ENCODE measurements at regions not wholly inside any gene's neighbourhood (a gene's known extent, or its start where the extent isn't known, plus 50 kb on each side); places are given as distances from the start of the nearest gene placed in this dataset.

DNA sequence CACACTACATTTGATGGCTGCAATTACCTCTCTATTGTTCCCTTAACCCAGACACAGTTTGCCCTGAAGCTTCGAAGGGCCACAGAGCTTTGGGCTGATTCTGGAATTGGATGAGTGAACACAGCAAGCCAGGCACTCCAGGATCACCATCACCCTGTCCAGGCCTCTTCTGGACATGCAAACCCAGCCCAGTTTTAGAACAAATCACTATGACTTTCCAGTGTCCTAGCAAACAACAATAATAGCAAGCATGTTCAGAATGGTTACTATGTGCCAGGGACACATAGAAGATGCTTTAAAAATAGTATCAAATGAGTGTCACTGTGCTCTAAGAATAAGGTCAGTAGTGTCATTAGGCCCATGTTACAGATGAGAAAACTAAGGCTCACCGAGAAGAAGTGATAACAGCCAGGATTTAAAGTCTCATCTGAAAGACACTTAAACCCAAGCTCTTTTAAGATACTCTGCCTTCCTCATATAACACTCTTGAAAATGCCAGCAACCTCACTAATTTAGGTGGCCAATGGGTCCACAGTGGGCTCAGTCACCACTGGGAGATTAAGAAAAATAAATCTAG lies 191.7 kb upstream of the STK17B start:
- DNase-seq: no peak

DNA sequence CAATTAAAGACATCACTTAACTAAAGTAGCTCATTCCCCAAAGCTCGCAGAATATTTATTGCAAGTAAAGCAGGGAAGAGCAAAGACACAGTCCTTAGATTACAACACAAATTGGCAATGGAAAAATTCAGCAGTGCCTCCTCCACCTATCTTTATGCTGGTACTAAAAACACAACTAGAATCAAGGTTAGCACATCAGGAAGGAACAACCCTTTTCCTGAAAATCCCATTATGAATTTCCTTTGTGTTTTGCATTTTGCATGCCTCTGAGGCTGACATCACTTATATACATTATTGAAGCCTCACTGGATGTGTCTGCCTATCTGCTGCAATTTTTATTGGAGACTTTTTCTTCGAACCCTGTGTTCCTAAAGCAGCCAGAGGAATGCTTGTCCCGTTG lies 193.8 kb upstream of the STK17B start:
- no peak for DNase-seq

DNA sequence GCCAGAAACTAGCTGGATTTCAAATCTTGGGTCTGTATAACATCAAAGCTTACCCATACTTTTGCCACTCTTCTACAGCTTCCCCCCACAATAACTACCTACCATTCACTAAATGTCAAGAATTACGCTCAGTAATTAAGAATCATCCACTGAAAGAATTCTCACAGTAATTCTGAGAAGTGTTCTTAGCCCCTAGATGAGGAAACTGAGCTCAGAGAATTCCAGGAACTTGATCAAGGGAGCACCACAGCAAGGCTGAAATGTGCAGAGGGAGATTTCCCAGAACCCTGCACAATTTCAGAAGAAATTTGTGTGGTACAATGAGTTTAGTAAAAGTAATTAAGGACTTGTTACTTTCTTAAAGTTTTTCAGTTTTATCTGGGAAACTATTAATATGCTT lies 194.5 kb upstream of the STK17B start:
- no peak for DNase-seq

DNA sequence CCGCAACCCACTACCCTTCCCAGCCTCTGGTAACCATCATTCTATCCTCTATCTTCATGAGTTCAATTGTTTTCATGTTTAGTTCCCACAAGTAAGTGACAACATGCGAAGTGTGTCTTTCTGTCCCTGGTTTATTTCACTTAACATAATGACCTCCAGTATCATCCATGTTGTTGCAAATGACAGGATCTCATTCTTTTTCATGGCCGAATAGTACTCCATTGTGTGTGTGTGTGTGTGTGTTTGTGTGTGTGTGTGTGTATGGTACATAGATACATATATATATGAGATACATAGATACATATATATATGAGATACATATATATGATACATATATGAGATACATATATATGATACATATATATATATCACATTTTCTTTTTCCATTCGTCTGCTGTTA lies 196.3 kb upstream of the STK17B start:
- no peak for DNase-seq

DNA sequence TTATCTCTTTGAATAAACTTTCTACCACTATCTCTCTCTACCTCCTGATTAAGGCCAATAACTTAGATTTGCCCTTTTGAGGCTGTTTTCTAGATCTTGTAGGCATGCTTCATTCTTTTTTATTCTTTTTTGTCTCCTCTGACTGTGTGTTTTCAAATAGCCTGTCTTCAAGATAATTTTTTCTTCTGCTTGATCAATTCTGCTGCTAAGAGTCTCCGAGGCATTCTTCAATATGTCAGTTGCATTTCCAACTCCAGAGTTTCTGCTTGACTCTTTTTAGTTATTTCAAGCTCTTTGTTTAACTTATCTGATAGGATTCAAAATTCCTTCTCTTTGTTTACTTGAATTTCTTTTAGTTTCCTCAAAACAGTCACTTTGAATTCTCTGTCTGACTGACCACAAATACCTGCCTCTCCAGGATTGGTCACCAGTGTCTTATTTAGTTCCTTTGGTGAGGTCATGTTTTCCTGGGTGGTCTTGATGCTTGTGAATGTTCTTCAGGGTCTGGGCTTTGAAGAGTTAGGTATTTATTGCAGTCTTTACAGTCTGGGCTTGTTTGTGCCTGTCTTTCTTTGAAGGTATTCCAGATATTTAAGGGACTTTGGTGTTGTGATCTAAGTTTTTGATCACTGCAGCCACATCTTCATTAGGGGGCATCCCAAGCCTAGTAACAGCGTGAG lies 197.3 kb upstream of the STK17B start:
- no peak for DNase-seq

DNA sequence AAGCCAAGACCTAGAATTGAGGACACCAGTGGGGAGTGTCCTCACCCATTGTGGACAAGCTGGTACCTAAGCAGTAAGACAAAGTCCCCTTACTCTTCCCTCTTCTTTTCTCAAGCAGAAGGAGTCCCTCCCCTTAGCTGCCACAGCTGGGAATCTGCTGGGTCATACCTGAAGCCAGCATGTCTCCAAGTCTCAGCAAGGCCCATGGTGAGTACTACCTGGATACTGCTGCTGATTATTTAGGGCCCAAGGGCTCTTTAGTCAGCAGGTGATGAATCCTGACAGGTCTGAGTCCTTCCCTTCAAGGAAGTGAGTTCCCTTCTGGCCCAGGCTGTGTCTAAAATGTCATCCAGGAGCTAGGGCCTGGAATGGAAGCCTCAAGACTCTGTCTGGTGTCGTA lies 198.6 kb upstream of the STK17B start:
- no peak for DNase-seq

DNA sequence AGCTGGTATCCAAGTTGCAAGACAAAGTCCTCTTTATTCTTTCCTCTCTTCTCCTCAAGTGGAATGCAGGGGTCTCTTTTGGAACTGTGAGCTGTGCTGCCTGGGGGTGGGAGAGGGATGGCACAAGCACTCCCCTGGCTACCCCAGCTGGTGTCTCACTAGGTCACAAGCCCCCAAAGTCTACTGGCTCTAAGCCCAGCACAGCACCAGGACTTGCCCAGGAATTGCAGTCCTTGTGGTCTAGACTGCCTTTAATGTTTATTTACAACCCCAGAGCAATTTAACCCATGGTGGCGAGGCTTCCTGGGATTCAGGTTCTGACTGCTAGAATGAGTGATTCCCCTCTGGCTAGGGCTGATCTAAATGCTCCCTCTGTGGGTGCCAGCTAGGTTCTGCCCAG lies 199.0 kb upstream of the STK17B start:
- DNase-seq: no peak

DNA sequence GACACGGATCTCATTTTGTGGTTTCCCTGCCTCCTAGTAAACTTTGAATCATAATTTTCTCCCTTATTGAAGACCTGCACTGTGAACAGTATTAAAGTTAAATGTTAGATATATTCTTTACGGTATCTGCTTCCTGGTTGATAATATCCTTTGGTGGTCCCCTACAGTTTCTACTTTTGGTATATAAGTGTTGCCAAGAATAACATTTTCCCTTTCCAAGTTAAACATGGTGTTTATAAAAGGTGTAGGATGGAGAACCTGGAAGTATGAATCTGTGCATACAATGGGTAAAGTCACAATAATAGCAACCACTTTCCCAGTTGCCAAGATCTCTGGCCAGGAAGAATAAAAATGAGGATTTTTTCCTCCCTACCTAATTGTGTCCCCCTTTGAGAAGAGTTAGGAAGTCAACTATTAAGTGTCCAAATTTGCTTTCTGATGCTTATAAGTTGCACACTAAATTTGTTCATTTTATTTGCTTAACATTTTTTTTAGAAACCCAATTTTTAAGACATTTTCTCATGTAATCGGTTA lies 201.0 kb upstream of the STK17B start:
- DNase-seq: no peak

DNA sequence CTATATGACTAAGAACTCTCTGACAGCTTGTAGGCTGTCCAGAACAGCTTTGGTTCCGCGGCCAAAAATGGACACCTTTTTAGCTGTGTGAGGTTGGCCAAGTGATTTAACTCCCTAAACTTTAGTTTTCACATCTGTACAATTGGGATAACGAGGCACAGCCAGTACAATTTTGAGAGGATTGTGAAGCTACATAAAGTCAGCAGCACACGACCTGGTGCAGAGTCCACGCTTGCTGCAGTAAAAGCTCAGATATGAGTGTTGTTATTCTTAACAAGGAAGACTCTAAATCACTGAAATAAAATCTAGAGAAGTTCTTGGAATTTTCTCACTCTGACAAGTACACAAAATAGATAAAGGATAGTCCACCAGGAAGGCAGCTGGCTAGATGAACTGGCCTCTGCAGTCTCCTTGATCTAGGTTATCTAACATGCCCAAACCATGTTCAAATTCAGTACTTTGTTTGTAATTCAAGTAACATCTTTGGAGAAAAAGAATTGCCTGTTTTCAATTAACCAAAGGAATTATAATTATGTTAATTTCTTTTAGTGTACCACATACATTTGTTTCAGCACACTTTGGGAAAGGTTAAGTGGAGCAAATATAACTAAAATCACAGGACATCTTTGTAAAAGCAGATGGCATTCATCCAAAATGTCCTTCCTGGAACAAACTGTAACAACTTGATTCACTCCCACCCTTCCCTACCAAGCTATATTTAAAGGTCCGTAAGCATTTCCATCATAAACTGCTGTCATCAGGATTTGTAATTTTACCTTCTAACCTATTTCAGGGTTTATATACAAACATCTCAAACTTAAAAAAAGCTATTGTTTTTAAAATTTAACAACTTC lies 201.7 kb upstream of the STK17B start:
- DNase-seq: no peak

DNA sequence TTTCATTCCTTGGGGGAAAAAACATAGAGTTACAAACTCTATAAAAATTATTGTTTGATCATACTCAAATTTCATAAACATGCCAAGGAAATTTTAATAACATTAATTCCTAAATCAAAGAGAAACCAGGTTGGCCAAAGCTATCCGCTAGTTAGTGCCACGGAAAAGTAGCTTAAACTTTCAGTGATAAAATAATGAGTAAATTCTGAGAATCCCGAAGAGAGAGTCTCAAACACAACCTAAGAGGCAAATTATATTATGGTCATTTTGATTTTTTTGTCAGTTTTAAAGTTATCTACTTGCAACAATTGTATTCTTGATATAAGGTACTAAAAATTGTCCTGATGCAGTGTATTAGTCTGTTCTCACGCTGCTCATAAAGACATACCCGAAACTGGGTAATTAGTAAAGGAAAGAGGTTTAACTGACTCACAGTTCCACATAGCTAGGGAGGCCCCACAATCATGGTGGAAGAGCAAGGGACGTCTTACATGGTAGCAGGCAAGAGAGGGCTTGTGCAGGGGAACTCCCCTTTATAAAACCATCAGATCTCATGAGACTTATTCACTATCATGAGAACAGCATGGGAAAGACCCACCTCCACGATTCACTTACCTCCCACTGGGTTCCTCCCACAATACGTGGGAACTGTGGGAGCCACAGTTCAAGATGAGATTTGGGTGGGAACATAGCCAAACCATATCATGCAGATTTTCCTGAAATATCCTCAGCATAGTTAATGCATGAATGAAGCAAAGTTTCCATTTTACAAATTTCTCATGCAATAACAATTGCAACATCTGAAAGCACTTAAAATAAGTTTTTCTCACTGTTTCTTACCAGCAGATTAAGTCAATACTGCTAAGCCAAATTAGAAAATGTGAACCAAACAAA lies 205.9 kb upstream of the STK17B start:
- DNase-seq: no peak

DNA sequence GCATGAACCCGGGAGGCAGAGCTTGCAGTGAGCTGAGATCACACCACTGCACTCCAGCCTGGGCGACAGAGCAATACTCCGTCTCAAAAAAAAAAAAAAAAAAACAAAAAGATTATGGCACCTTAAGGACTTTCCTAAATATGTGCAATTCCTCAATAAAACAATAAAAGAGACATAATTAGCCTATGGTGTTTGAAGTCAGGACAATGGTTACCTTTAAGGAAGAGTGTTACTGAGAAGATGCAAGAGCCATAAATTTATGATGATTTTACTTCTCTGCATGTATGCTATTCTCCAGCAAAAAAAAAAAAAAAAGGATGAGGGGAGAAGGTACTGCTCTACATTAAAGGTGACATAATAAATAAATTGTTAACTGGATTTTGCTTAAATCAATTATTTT lies 208.2 kb upstream of the STK17B start:
- DNase-seq: no peak

DNA sequence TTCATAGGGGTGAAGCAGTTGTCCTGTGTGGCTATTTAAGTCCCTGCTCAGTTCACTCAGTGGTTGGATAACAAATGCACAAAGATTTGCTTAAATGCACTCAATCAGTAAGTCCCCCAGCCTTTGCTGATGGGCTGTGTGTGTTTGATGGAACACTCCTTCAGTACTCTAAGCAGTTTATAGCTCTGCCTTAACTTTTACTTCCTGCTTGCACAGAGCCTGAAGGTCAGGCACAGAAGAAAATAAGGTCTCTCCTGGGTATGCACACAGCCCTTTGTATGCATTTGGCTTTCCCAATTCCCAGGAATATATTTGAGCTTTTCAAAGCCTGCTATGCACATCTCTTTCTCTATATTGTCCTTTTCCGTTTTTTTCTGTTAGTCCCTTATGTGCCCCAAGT lies 208.7 kb upstream of the STK17B start:
- DNase-seq: no peak

DNA sequence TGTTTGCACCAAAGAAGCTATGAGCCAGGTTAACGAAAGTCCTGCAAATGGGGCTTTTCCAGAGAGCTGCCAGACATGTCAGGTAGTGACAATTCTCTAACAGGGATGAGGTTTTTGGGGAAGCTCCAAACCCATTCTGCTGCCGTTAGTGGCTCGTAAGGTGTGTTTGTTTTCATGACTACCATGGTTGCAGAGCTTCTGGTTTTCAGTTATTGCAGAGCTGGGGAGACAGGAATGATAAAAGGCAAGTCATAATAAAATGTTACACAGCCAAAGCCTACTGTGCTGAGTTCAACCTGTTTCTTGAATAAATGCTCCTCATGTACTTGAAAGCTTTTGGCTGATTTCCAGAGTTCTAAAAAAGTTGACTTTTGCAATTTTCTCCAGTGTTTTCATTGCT lies 209.2 kb upstream of the STK17B start:
- no peak for DNase-seq

DNA sequence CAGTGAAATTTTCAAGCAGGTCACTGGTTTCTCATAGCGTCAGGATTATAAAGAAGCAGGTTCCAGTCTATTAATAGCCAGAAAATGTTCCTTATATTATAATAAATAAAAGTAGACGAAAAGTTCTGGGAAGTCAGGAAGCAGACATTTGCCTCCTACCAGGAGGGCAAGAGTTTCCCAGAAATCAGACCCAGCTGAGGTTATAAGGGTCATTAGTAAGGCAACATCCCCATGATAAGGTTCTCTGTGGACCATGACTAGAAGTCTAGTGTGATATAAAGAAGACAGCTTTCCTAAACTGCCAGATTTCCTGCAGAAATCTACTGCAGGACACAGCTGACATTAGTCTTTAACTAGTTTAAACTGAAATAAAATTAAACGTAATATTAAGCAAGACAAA lies 210.1 kb upstream of the STK17B start:
- DNase-seq: no peak

DNA sequence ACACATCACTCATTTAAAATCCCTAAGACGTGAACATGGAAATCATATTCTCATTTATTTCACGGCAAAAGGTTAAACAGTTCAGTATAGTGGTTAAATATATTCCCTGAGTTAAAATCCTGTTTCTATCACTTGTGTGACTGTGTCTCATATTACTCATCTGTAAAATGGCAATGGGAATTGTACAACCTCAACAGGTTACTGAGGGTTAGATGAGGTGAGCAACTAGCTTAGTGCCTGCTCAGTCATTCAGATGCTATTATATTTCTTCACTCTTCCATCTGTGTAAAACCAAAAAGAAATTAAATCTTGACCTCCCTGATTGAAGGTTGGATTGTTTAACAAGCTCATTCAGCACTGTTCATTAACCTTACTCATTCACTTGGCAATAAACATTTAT lies 212.4 kb upstream of the STK17B start:
- no peak for DNase-seq

DNA sequence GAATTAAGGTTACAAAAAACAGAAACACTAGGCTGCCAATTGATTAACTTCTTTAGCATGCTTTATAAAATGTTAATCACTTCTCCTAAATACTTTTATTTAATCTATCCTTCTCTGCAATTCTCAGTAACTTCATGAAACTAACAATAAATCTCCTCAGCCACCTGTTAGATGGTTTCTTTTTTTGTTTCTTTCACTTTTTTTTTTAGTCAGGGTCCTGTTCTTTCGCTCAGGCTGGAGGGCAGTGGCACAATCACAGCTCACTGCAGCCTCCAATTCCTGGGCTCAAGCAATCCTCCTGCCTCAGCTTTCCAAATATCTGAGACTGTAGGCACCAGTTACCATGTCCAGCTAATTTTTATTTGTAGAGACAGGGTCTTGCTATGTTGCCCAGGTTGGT lies 213.4 kb upstream of the STK17B start:
- DNase-seq: no peak

DNA sequence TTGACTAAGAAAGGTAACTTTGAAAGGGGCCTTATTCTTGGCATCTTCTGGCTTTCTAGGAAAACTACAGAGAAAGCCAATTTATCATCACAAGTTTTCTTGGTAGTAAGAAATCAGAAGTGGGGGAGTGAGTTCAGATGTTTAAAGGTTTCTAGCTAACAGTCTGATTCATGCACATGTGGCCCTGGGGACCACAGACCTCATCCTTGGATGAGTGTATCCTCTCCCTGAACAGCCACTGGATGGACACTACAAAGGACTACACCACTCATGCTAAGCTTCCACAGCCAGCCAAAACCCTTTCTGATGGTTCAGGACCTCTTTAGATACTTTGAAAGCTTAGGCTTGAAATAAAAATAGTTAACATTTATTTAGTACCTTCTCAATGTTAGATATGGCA lies 218.3 kb upstream of the STK17B start:
- no peak for DNase-seq

DNA sequence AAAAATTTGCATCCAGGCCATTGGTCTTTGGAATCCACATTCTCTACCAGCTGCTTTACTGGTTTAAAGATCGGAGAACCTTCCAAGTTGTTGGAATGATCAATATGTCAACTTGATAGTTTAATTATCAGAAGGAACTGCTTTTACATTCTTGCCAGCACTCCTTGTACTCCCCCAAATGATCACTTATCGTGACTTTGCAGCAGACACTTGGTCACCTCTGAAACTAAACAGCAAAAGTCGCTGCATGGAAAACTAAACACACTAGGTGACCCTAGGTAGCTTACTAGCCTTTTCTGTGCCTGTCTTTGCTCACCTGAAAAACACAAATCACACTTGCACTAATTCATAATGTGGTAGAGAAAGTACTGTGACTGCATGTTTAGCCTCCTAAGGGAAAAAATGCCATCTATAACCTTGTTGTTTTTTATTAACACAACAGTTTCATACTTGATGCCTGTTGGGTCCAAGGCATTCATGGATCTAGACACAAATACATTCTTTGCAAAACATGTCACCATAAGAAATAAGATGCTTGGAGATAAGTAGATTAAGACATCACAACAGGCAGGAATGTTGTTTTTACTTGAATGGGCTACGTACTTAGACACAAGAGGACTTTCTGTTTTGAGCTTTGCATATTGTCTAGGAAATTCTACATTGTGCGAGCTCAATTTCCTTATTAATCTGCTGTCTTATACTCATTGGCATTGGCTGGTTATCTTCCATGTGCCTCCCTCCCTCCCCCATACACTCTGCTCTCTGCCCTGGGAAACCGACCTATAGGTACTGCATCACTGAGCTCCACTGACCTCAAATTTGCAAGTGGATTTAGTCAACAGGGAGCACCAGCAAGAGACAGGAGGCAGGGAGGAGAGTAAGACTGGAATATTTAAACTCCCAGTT lies 219.1 kb upstream of the STK17B start:
- DNase-seq: no peak

DNA sequence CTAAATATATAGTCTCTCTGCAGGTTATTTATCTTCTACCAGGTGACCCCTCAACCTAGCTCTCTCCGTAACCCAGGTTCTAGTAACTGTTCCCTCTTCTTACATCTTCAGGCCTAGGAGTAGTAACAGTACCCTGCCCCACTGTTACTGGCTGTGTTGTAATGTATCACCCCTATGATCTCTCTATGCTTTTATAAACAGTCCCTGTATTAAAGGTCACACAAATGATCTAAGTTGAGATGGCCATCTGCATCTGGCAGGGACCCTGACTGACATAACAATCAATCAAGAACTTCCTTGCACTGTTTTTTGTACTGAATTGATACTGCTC lies 219.7 kb upstream of the STK17B start:
- no peak for DNase-seq

DNA sequence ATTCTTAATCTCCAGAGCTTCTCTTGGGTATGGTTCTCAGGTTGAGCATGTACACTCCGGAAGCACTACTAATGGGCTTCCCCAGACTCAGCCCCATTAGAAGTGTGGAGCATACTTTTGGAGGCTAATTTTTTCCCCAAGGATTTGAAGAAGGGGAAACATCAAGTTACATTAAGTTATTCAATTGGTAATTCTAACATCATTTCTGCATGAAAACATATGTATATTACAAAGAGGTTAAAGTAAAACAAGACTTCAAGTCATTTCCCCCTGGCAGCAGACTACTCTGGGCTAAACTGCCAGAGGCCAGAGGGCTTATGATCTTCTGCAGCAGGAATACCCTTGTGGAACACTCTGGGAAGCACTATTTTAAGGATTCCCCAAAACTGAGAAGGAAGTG lies 227.7 kb upstream of the STK17B start:
- DNase-seq: no peak

DNA sequence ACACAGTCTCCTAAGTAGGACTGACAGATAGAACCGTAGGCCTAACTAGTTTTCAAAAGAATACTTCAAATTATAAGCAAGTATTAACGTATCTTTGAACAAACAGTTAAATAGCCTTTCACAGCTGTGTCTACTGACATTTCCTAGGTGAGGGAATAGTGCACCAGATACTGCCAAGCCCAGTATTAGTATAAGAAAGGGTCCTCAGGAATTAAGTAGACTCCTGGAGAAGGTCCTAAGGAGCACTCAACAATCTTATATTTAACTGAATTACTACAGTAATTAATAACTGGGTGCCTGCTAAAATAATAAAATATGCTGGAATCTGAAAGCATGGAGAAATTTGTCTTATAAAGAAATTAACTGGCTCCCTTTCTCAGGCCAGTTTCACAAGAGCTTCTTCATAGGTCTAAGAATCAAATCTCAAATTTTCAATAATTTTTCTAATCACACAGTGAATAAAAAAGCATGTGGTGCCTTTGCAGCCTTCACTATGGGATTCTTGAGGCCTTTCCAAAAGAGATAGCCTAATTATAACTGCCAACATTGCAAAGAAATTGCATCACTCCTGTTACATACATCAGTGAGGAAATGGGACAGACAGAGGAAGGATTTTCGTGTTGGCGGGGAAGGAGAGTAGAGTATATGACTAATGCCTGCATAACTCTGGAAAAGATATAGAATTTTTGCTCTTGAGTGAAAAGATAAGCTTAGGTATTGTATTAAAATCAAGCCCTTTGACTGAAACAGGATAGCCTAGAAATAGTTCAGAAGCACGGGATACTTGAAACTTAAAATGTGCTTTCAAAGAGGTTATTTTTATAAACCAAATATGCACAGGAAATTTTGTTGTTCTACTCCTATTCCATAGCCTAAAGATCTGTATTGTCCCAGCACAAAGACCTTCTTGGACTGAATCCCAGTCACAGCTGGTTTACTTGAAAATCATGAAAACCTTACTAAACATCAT lies 228.6 kb upstream of the STK17B start:
- no peak for DNase-seq

All from CD4-positive, alpha-beta T cell treated with Interferon alpha-2 for 1 hour (primary cell).